Activated CD8-positive, alpha-beta memory T cell treated with anti-CD3 and anti-CD28 coated beads, Interleukin-2, amount 10 ng/mL, durations not matched to agents 7 days and 5 days (primary cell): ENCODE measurements at regions not wholly inside any gene's neighbourhood (a gene's known extent, or its start where the extent isn't known, plus 50 kb on each side); places are given as distances from the start of the nearest gene placed in this dataset.
"Not testable (repeated sequence)": the region's sequence is repeated elsewhere in the genome, so short reads cannot be mapped to it uniquely, and the experiment has no call there.

Source experiments
- ATAC-seq: fragments of 150-1000 bp; cut with Tn5 transposase; one replicate; pipeline ENCODE4 v1.10.0; 2021; ENCODE audit warnings: moderate library complexity
- CTCF ChIA-PET: fragments of 350-600 bp; sonication (Branson Sonifier 250); formaldehyde crosslinking; loops from one replicate; lab custom pipeline; 2021; ENCODE audit warnings: antibody characterized with exemption; lab: Charles Lee
- DNase-seq: peaks from one replicate; pipeline ENCODE4 v3.0.0-alpha.2; 2020
- H3K27ac Mint-ChIP-seq: one replicate; pipeline ENCODE4 v1.8.0; 2021; ENCODE audit warnings: mild to moderate bottlenecking, mixed read lengths
- H3K27me3 Mint-ChIP-seq: one replicate; pipeline ENCODE4 v1.8.0; 2021; ENCODE audit warnings: mixed read lengths
- H3K36me3 Mint-ChIP-seq: one replicate; pipeline ENCODE4 v1.8.0; 2021; ENCODE audit warnings: mild to moderate bottlenecking, mixed read lengths
- H3K4me1 Mint-ChIP-seq: one replicate; pipeline ENCODE4 v1.8.0; 2021; ENCODE audit warnings: mixed read lengths
- H3K4me3 Mint-ChIP-seq: one replicate; pipeline ENCODE4 v1.8.0; 2021; ENCODE audit warnings: mild to moderate bottlenecking, moderate library complexity, mixed read lengths
- H3K9me3 Mint-ChIP-seq: one replicate; pipeline ENCODE4 v1.8.0; 2022; ENCODE audit warnings: low read depth, mixed read lengths

DNA sequence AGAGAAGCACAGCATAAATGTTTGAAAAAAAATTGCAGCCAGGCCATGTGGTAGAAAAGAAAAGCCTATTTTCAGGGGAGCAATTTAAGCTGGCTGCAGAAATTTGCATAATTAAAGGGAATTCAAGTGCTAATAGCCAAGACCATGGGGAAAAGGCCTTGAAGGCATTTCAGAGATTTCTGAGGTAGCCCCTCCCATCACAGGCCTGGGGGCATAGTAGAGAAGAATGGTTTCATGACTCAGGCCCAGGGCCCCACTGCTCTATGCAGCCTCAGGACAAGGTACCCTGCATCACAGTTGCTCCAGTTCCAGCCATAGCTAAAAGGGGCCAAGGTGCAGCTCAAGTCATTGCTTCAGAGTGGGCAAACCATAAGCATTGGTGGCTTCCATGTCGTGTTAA, 1416.0 kb downstream of the EFNA5 start:
- Mint-ChIP-seq H3K27ac (no peak overlapping the region), H3K27me3 (no peaks in the 10 kb centered on the region), H3K9me3 (peaks cover 6% of the 10 kb centered on the region), H3K4me1 (no peaks in the 10 kb centered on the region), H3K36me3 (no peaks in the 10 kb centered on the region), H3K4me3 (no peak overlapping the region)
- no peak for ATAC-seq
- CTCF ChIA-PET: no interaction called here
- DNase-seq: no peak

DNA sequence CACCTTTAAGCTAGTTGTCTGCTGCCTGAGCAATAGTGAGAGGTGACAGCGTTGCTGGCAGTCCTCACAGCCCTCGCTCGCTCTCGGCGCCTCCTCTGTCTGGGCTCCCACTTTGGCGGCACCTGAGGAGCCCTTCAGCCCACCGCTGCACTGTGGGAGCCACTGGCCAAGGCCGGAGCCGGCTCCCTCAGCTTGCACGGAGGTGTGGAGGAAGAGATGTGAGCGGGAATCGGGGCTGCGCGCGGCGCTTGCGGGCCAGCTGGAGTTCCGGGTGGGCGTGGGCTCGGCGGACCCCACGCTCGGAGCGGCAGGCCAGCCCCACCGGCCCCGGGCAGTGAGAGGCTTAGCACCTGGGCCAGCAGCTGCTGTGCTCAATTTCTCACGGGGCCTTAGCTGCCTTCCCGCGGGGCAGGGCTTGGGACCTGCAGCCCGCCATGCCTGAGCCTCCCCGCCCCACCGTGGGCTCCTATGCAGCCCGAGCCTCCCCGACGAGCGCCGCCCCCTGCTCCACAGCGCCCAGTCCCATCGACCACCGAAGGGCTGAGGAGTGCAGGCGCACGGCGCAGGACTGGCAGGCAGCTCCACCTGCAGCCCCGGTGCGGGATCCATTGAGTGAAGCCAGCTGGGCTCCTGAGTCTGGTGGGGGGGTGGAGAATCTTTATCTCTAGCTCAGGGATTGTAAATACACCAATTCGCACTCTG, 1424.5 kb downstream of the EFNA5 start:
- peaks cover 16% of the 10 kb centered on the region for H3K9me3 Mint-ChIP-seq
- H3K27ac Mint-ChIP-seq, DNase-seq, H3K27me3 Mint-ChIP-seq, H3K4me3 Mint-ChIP-seq, ATAC-seq, CTCF ChIA-PET, H3K4me1 Mint-ChIP-seq, H3K36me3 Mint-ChIP-seq: not testable (repeated sequence)

DNA sequence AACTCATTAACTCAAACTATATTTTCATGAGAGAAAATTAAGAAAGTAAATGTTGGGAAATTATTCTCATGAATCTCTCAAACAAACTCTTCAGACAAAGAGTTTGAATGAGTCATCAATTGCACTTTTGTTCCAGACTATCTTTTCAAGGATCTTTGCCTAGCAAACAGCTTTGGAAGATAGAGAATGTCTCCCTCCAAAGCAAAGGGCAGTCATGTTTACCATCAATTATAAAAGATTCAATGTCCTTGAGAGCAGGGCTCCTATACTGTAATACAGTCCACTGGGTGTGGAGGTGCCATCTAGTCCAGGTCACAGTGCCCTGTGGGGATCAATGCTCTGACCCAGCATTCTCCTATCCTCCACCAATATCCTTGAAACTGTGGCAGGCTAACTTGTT, 1429.3 kb downstream of the EFNA5 start:
- DNase-seq (no peak), ATAC-seq (no peak)
- peaks cover 13% of the 10 kb centered on the region for H3K9me3 Mint-ChIP-seq
- H3K27me3 Mint-ChIP-seq: no peaks in the 10 kb centered on the region
- no peaks in the 10 kb centered on the region for H3K36me3 Mint-ChIP-seq
- H3K4me3 Mint-ChIP-seq: no peak overlapping the region
- CTCF ChIA-PET: no interaction called here
- H3K4me1 Mint-ChIP-seq: no peaks in the 10 kb centered on the region
- H3K27ac Mint-ChIP-seq: no peak overlapping the region

DNA sequence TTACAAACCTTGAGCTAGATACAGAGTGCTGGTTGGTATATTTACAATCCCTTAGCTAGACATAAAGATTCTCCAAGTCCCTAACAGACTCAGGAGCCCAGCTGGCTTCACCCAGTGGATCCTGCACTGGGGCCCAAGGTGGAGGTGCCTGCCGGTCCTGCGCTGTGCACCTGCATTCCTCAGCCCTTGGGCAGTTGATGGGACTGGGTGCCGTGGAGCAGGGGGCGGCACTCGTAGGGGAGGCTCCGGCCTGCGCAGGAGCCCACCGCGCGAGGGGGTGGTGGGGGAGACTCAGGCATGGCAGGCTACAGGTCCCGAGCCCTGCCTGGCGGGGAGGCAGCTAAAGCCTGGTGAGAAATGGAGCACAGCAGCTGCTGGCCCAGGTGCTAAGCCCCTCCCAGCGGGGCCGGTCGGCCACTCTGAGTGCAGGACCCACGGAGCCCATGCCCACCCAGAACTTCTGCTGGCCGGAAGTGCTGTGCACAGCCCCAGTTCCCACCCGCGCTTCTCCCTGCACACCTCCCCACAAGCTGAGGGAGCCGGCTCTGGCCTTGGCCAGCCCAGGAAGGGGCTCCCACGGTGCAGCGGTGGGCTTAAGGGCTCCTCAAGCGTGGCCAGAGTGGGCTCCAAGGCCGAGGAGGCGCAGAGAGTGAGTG, 1464.7 kb downstream of the EFNA5 start:
- H3K36me3 Mint-ChIP-seq: no peaks in the 10 kb centered on the region
- no peak for ATAC-seq
- CTCF ChIA-PET: no interaction called here
- DNase-seq: no peak
- H3K4me1 Mint-ChIP-seq: no peaks in the 10 kb centered on the region
- H3K4me3 Mint-ChIP-seq: no peak overlapping the region
- peaks cover 13% of the 10 kb centered on the region for H3K9me3 Mint-ChIP-seq
- H3K27ac Mint-ChIP-seq: no peak overlapping the region
- no peaks in the 10 kb centered on the region for H3K27me3 Mint-ChIP-seq

DNA sequence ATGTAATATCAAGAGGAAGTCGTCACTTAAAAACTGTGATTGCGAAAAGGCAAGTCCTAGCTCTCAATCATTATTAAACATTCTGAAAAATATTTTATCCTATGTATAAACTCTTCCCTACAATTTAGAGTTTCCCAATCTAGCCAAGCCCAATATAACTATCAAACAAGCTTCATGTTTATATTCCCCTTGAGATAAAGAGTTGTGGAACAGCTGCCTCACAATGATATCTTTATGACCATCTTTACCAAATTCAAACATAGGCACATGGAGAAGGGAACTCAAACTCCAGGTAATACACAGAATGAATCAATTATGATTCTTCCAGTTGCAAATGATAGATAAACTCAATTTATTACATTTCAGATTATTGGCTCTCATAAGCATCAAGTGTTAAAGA, 1468.7 kb downstream of the EFNA5 start:
- Mint-ChIP-seq H3K27ac (no peak overlapping the region), H3K36me3 (no peaks in the 10 kb centered on the region), H3K27me3 (no peaks in the 10 kb centered on the region), H3K4me1 (no peaks in the 10 kb centered on the region), H3K4me3 (no peak overlapping the region), H3K9me3 (peaks cover 7% of the 10 kb centered on the region)
- ATAC-seq (no peak), DNase-seq (no peak)
- CTCF ChIA-PET: no interaction called here

DNA sequence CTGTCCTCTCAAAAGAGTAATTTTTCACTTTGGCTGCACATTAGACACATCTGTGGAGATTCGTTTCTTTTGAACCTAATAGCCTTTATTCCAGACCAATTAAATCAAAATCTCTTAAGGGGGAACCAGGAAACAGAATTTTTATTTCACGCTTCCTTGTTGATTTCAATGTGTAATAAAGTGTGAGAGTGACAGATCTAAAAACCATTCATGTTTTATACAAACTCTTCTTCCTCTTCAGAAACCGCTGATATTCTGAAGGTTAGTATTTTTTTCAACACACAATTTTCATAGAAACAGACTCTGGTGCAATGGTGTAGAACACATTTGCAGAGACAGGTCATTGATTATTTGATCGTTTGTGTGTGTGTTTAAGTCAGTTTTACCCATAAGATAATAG, 1469.8 kb downstream of the EFNA5 start:
- CTCF ChIA-PET: no interaction called here
- DNase-seq (no peak), ATAC-seq (no peak)
- Mint-ChIP-seq H3K4me3 (no peak overlapping the region), H3K9me3 (peaks cover 11% of the 10 kb centered on the region), H3K36me3 (no peaks in the 10 kb centered on the region), H3K27ac (no peak overlapping the region), H3K27me3 (no peaks in the 10 kb centered on the region), H3K4me1 (no peaks in the 10 kb centered on the region)

DNA sequence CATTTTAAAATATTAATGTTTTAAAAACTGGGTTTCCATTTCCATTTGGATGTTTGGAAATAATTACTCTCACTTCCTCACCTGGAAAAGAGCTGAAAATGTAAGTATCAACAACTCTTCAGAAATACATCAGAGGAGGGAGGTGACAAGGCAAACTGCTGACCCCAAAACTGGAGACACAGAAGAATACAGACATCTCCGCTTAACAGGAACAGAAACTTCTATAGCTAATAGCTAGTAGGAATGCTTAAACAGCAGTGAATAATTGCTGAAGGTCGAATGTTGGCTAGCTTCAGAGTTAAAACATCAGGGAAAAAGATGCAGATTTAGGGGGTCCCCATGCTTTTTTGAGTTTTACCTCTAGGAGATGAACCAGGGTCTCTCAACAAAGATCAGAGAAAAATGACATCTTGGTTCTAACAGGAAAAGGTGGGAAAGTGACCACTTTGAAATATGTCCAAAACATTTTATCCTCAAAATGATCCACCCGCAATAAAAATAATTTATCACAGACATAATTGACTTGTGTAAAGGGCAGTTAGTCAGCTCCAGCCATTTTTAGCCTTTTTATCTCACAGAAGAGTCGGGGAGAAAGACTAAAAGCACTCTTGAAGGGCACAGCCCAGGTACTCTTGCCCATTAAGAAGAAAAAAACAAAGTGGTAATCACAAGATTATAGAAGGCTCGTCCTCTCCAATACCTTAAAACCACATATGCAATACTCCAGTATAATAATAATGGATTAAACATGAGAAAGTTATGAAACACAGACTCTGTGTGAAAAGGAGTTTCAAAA, 1474.9 kb downstream of the EFNA5 start:
- H3K4me3 Mint-ChIP-seq: no peak overlapping the region
- CTCF ChIA-PET: no interaction called here
- H3K36me3 Mint-ChIP-seq: no peaks in the 10 kb centered on the region
- H3K9me3 Mint-ChIP-seq: peaks cover 9% of the 10 kb centered on the region
- H3K4me1 Mint-ChIP-seq: no peaks in the 10 kb centered on the region
- DNase-seq (no peak), ATAC-seq (no peak)
- no peaks in the 10 kb centered on the region for H3K27me3 Mint-ChIP-seq
- H3K27ac Mint-ChIP-seq: no peak overlapping the region

DNA sequence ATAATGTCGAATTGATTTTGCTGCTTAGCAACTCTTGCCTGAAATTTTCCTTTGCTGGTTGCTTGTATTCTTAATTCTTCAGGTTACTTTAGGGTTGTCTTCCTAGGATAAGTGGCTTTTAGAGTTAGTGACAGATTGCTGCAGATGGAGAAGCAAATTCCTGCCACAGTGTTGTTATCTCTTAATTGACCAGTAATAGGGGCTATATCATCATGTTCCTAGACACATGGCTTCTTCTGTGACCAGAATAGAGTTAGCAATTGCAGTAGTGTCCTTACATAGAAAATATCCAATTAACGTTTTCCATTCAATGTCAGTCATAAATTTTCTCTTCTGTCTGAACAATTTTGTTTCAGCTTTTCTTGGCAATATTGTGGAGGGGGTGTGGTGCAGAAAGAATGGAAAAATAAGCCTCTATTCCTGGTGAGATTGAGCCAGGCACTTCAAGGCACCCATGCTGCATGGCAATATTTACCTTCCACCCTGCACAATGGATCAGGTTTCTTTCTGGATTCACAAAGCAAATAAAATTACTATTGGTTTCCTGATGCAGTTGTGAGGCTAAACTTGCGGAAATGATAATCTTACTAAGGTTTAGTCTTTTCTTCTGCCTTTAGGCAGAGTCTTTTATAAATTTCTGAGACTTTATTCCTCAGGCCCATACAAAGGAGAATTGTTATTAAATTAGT, 1481.5 kb downstream of the EFNA5 start:
- Mint-ChIP-seq H3K4me1 (no peaks in the 10 kb centered on the region), H3K27me3 (no peaks in the 10 kb centered on the region), H3K36me3 (peaks cover 1% of the 10 kb centered on the region), H3K27ac (no peak overlapping the region), H3K4me3 (no peak overlapping the region), H3K9me3 (peaks cover 8% of the 10 kb centered on the region)
- DNase-seq (no peak), ATAC-seq (no peak)
- CTCF ChIA-PET: no interaction called here

DNA sequence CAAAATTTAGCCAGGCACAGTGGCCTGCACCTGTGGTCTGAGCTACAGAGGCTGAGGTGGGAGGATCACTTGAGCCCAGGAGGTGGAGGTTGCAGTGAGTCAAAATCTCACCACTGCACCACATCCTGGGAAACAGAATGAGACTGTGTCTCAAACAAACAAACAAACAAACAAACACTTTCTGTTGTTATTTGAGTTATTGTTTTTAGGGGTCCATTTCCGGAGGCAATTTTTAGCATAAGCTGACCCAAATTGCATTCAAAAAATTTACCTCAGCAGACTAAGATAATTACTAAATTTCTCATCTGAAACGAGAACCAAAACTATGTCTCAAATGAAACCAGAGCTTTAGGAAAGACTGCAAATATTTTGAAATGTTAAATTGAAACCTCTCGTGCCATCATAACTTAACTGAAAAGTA, 1485.1 kb downstream of the EFNA5 start:
- no peaks in the 10 kb centered on the region for H3K27me3 Mint-ChIP-seq
- CTCF ChIA-PET: no interaction called here
- no peak for ATAC-seq
- DNase-seq: no peak
- H3K36me3 Mint-ChIP-seq: peaks cover 1% of the 10 kb centered on the region
- H3K27ac Mint-ChIP-seq: no peak overlapping the region
- no peaks in the 10 kb centered on the region for H3K4me1 Mint-ChIP-seq
- peaks cover 8% of the 10 kb centered on the region for H3K9me3 Mint-ChIP-seq
- no peak overlapping the region for H3K4me3 Mint-ChIP-seq

DNA sequence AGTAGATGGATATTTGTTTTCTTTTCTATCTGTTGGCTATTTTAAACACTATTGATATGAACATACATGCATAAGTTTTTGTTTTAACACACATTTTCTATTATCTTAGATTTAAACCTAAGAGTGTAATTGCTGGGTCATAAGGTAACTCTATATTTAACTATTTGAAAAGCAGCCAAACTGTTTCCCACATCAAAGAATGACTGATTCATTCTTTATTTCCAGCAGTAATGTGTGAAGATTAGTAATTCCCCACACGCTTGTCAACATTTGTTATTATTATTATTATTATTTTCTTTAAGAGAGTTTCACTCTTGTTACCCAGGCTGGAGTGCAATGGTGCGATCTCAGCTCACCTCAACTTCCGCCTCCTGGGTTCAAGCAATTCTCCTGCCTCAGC, 1495.8 kb downstream of the EFNA5 start:
- Mint-ChIP-seq H3K27me3 (no peaks in the 10 kb centered on the region), H3K27ac (no peak overlapping the region), H3K4me3 (no peak overlapping the region), H3K36me3 (no peaks in the 10 kb centered on the region), H3K9me3 (peaks cover 2% of the 10 kb centered on the region), H3K4me1 (no peaks in the 10 kb centered on the region)
- CTCF ChIA-PET: no interaction called here
- no peak for DNase-seq
- no peak for ATAC-seq

DNA sequence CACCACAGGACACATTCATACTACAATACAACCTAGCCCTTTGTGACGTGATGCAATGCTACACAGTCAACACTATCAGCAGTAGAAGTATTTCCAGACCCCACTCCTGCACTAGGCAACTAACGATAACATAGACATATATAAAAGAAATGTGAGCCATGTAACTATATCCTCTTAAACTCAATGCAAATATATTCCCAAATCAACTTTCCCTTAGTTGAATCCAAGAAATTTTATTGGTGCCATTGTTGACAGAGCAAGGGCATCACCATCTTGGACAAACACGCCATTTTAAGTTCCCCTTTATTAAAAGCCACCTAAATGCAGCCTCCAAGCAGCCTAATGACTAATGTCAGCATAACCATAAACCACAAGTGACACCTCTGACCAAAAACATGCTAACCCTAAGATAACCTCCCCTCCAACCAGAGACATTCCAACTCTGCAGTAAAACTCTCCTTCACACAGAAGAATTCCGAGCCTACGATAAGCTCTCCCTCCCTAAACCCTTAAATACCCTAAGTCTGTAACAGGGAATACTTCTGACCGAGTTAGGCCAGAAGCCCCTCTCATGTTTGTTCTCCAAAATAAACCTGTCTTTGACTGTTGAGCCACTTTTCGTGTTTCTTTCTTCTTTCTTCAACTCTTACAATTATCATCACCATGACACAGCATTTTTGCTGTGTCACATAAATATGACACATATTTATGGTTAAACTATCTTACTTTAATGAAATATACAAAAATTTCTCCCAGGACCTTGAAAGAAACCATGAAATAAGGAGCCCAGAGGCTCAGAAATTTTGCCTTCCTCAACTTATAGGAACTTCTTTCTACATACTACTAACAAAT, 1497.8 kb downstream of the EFNA5 start:
- no peaks in the 10 kb centered on the region for H3K27me3 Mint-ChIP-seq
- ATAC-seq: no peak
- no peaks in the 10 kb centered on the region for H3K4me1 Mint-ChIP-seq

DNA sequence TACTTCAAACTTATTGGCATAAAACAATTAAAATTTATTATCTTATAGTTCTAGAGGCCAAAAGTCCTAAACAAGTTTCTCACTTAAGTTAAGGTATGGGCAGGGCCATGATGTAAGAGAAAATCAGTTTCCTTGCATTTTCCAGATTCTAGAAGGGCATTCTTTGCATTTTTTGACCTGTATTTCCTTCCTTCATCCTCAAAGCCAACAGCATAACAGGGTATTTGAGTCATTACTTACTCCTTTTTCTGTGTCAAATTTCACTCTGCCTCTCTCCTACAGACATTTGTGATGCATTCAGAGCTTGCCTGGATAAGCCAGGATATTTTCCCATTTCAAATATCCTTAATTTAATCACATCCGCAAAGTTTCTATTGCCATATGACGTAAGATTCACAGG, 1499.0 kb downstream of the EFNA5 start:
- no peak overlapping the region for H3K27ac Mint-ChIP-seq
- no peaks in the 10 kb centered on the region for H3K4me1 Mint-ChIP-seq
- H3K27me3 Mint-ChIP-seq: no peaks in the 10 kb centered on the region
- H3K9me3 Mint-ChIP-seq: no peaks in the 10 kb centered on the region
- DNase-seq (no peak), ATAC-seq (no peak)
- no peak overlapping the region for H3K4me3 Mint-ChIP-seq
- no peaks in the 10 kb centered on the region for H3K36me3 Mint-ChIP-seq
- CTCF ChIA-PET: no interaction called here

More for the DNA sequence above, 1497.8 kb downstream of the EFNA5 start:
- no peaks in the 10 kb centered on the region for H3K36me3 Mint-ChIP-seq
- no peak overlapping the region for H3K27ac Mint-ChIP-seq
- peaks cover 2% of the 10 kb centered on the region for H3K9me3 Mint-ChIP-seq
- CTCF ChIA-PET: no interaction called here
- no peak overlapping the region for H3K4me3 Mint-ChIP-seq
- no peak for DNase-seq

DNA sequence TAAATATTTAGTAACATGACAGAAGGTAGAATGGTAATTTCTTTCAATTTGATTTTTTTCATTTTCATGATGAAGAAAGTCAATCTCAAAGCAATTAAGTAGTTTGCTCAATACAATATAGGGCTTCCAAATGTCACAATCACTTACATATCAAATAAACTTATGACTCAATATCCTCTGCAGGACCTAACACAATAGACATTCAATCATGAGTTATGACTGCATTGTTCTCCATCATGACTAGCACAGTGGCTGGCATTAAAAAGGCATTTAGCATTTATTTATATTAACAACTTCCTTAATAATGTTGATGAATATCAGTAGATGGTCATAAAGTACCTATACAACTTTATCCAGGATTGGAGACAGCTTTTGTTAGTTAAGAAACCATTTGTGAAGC, 1499.6 kb downstream of the EFNA5 start:
- CTCF ChIA-PET: no interaction called here
- DNase-seq (no peak), ATAC-seq (no peak)
- Mint-ChIP-seq H3K27ac (no peak overlapping the region), H3K4me3 (no peak overlapping the region), H3K27me3 (no peaks in the 10 kb centered on the region), H3K36me3 (no peaks in the 10 kb centered on the region), H3K9me3 (peaks cover 4% of the 10 kb centered on the region), H3K4me1 (no peaks in the 10 kb centered on the region)
